ENCODE measurements at regions not wholly inside any gene's neighbourhood (a gene's known extent, or its start where the extent isn't known, plus 50 kb on each side); places are given as distances from the start of the nearest gene placed in this dataset.

- TF ChIP-seq CTCF (conservative IDR thresholded peaks at IDR 0.05) (no peak), EZH2 (IDR thresholded peaks at IDR 0.05; ENCODE audit: low read depth) (no peak)
Observed at GRCh38 chr20:48094196-48094749, 309.0 kb upstream of the SULF2 start.
